GM12891 (cell line): ENCODE measurements at regions not wholly inside any gene's neighbourhood (a gene's known extent, or its start where the extent isn't known, plus 50 kb on each side); places are given as distances from the start of the nearest gene placed in this dataset.

Source experiments
- POLR2A ChIP-seq: IDR thresholded peaks from 2 replicates; pipeline ENCODE4 v1.6.1; 2011; ENCODE audit warnings: low read depth, low read length, control low read depth
- POLR2AphosphoS5 ChIP-seq: IDR thresholded peaks from 2 replicates; pipeline ENCODE4 v1.6.1; 2011; ENCODE audit warnings: low read depth, low read length, control low read depth
- SPI1 ChIP-seq: IDR thresholded peaks from 2 replicates; pipeline ENCODE4 v1.6.1; 2011; ENCODE audit warnings: low read depth, low read length, control low read depth
- TAF1 ChIP-seq: IDR thresholded peaks from 2 replicates; pipeline ENCODE4 v1.6.1; 2011; ENCODE audit warnings: low read depth, low read length, control low read depth

DNA sequence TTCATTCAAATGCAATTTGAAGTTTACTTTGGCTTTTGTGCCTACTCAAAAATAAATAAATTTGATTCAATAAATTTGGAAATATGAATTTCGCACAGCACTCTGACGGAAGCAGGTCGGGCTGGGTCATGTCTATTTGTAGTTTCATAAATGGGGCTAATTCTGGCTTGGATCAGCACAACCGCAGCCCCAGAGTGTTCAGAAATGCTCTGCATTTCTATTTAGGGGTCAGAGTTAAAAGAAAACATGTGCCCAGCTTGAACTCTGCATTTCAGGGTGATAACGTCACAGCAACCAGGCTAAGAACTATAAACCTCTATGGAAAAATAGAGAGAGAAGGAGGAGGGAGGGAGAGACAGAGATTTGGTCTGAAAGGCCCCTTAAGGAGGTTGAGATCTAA, 480.9 kb upstream of the NOX3 start:
- TF ChIP-seq POLR2AphosphoS5 (no peak), POLR2A (no peak), TAF1 (no peak), SPI1 (no peak)
